HG03520 (cell line): ENCODE measurements at regions not wholly inside any gene's neighbourhood (a gene's known extent, or its start where the extent isn't known, plus 50 kb on each side); places are given as distances from the start of the nearest gene placed in this dataset.
"Not testable (repeated sequence)": the region's sequence is repeated elsewhere in the genome, so short reads cannot be mapped to it uniquely, and the experiment has no call there.

ENCODE experiments used
- ATAC-seq: cut with Tn5 transposase; IDR thresholded peaks from one replicate; pipeline ENCODE4 v1.9.1; 2021; ENCODE audit warnings: mild to moderate bottlenecking, moderate library complexity; ENCODE audit not compliant: unreplicated experiment

DNA sequence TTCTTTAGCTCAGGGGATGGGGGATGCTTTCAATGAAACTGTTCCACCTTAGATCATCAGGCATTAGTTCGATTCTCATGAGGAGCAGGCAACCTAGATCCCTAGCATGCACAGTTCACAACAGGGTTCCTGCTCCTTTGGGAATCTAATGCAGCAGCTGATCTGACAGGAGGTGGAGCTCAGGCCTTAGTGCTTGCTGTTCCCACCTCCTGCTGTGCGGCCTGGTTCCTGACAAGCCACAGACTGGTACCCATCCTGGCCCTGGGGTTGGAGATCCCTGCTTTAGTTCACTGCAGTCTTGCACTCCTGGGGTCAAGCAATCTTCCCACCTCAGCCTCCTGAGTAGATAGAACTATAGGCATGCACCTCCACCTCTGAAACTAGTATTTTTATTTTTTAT, 1369.8 kb upstream of the NUDT12 start:
- no peak for ATAC-seq

DNA sequence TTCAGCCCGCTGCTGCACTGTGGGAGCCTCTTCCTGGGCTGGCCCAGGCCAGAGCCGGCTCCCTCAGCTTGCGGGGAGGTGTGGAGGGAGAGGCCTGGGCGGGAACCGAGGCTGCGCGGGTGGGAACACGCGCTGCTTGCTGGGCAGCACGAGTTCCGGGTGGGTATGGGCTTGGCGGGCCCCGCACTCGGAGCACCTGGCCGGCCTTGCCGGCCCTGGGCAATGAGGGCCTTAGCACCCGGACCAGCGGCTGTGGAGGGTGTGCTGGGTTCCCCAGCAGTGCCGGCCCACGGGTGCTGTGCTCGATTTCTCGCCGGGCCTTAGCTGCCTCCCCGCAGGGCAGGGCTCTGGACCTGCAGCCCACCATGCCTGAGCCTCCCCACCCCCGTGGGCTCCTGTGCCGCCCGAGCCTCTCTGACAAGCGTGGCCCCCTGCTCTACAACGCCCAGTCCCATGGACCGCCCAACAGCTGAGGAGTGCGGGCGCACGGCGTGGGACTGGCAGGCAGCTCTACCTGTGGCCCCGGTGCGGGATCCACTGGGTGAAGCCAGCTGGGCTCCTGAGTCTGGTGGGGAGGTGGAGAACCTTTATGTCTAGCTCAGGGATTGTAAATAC, 1366.4 kb upstream of the NUDT12 start:
- no peak for ATAC-seq

DNA sequence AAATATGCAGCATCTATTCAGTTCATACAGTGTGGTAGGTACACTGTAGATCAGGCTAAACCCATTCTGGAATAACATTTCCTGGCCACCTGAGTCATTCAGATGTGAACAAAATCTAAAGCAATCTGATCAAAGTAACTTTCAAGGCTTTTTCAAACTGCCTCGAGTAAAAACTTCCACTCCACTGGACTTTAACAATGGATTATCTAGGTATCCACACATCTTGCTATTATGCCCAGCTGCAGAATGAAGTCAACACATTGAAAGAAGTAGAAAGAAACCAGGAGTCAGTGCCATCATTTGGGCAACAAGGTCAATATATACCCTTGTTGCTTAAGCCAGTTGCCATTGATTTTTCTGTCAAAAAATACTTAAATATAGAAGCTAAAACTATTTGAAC, 1352.6 kb upstream of the NUDT12 start:
- ATAC-seq, result no peak

DNA sequence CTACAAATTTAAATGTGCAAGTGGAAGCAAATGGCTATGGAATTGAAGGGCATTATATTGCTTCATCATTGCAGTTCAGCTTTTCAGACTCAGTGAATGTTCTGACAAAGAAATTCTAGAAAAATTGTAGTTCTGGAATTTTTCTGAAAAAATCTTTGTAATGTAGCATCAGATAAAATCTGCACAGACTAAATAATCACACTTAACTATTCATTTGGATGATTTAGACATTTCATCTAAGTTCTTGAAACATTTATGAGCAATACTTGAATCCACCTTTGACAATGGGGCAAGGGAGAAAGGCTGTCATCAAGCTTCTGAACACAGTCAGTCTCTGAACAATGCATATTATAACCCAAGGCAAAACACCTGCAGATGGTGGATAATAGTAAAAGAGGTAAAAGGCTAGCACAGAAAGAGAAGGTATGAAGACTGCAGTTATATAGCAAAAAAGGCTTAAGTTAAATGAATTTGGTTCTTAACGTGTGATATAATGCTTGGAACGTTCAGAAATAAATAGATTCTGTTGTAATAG, 1352.0 kb upstream of the NUDT12 start:
- ATAC-seq, result no peak

DNA sequence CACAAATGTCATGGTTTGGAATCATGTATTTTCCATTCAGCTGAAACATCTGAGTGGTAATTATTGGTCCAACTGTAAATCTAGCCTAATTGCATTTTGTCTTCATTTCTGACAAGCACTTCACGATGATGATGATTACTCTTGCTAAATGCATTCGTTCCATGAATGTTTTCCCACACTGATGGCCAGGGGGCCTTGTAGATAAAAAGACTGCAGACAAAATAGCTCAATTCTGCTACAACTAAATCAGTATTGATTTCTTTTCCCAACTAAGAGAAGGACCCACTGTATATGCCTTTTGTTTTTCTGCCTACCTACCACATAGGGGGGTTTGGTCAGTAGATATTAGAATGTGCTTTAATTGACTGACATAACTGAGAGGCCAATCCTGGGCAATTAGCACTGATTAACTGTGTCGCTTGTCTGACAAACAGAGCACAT, 1351.3 kb upstream of the NUDT12 start:
- no peak for ATAC-seq

DNA sequence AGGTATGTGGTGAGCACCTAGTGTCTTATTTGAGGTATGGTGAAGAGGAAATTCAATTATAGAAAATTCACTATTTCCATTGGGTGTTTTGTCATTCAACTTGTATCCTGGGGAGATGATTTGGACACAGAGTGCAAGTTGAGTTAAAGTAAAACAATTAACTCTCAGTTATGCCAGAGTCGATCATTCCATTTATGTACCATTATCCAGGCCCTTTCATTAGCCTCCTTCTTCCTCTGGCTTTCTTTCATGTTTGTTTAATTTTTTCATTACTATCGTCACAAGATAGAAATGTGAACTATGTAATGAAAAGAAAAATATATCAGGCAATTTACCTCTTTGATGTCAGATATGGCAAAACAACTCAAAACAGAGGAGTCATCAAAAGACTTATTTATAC, 1347.2 kb upstream of the NUDT12 start:
- ATAC-seq, result no peak

DNA sequence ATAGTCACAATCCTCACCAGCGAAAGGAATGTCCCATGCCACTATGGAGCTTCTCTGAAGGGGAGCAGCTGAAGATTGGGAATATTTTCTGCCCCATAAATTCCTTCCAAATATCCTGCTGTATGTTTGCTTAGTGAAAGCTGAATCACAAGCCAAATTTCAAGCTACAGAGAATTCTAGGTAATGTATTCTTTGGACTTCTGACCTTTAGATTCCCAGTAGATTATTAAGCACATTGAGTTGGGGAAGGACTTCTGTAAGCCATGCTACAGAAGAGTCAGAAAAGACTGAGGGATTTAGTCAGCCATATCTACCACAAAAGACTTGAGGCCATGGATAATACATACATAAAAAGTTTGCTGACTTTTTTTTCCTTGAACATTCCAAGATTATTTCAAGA, 1342.0 kb upstream of the NUDT12 start:
- ATAC-seq, result no peak

DNA sequence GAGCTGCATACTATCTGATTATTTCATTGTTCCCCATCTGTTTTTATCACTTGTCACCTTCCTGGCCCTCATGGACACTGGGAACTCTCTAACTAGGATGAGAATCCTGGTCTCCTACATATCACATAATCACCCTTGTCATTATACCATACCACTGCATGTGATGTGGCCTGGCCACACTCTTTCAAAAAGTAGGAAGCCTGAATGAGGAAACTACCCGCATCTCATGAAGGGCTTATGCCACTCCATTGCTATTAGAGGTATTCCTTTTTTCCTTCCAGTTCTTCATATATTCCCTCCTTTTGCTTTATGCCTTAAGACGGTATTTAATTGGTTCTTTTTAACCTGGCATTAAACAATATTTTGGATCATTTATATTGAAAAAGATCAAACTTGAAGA, 1341.4 kb upstream of the NUDT12 start:
- no peak for ATAC-seq

DNA sequence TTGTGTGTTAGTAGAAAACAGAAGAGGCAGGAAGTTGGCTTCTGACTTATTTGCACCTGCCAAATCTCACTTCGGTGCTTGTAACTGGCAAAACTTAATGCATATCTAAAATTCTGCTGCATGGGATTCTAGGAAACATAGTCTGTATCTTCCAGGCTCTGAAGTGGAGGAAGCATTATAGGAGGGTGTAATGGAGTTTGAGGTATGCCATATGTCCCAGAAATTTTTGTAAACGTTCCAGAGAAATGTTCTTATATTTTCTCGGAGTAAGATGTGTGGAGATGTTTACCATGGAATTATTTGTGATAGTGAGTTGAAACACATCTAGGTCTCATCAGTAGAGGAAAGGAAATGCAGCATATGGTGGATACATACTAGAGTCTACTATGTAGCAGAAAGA, 1329.0 kb upstream of the NUDT12 start:
- no peak for ATAC-seq

DNA sequence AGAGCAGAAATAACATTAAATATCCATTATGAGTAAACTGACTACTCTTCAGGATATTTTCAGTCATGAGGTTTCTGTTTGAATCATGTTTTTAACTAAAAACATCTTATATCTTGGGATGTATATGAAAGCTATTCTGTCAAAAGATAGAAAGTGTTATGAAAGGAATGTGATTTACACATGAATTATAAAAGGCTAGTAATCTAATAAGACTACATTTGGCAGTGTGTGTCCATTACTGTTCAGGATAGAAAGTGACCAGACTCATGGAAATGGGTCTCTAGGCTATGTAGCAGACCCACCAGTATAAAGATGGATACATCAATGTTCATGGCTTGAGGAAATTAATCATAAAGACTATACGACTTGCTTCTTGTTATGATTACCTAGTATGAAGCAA, 1328.2 kb upstream of the NUDT12 start:
- no peak for ATAC-seq

DNA sequence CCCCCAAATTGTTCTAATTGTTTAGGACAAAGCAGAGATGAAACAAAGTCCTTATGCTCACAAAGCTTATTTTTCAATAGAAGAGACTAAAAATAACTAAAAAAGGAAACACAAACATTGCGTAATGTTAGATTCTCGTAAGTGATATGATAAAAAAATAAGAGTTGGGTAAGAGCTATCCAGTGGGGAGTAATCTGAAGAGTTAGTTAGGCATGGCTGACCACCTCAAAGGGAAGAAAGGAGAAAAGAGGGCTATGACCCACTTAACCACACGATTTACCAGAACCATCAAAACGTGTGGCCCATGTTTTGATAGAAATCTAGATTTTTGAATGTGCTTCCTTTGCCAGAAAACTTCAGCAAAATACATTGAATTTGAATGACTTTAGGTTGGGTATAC, 1296.8 kb upstream of the NUDT12 start:
- ATAC-seq, result no peak

DNA sequence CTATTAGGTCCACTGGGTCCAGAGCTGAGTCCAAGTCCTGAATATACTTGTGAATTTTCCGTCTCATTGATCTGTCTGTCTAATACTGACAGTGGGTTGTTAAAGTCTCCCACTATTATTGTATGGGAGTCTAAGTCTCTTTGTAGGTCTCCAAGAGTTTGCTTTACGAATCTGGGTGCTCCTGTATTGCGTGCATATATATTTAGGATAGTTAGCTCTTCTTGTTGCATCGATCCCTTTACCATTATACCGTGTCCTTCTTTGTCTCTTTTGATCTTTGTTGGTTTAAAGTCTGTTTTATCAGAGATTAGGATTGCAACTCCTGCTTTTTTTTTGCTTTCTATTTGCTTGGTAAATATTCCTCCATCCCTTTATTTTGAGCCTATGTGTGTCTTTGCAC, 1289.5 kb upstream of the NUDT12 start:
- not testable (repeated sequence) for ATAC-seq

DNA sequence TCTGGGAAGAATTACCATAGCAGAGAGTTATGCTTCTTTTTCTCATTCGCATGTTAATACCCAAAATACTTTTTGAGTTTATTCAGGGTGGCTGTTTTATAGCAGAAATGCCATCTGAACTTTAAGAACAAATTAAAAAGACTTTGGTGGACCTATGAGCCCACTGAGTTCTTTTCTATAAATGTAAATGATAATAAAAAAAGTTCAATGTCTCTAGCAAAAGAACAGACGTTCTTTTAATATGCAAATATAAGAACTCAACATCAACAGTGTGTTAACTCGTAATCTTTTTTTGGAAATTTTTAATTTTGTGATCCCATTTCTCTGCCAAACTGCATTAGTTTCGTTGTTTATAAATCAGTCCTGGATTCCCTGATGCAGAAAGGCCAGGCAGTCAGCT, 1283.0 kb upstream of the NUDT12 start:
- ATAC-seq, result no peak

DNA sequence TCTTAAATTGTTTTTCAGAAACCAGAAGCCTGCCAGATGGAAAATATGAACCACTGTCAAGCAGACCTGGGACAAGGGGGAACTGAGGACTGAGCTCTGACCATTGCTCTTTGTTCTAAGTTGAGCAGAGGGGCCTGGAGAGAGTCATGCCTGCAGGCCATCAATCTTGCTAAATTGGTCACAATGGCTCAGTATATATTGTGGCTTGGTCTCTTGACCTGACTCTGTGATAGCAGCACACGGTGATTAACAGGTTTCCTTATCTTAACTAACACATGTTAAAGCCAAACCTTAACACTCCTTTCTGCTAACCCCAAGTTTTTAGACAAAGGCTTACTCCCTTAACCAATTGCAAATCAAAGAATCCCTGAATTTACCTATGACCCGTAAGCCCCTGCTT, 1281.2 kb upstream of the NUDT12 start:
- ATAC-seq, result no peak

DNA sequence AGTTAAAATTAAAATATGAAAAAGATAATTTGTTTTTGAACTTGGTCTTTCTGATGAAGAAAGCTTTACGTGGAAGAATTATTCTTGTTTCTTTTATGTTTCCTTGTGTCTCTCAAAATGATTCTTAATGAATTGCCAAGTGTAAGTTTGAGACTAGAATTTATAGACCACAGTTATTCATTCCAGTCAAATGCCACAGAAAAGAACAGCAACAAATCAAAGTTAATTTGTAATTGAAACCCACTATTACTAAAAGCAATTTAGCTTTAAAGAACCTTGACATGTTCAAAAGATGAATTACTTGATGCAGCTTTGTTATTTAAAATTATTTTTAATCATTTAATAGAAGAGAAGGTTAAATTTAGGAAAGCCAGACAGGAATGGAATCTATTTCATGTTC, 1277.7 kb upstream of the NUDT12 start:
- no peak for ATAC-seq

DNA sequence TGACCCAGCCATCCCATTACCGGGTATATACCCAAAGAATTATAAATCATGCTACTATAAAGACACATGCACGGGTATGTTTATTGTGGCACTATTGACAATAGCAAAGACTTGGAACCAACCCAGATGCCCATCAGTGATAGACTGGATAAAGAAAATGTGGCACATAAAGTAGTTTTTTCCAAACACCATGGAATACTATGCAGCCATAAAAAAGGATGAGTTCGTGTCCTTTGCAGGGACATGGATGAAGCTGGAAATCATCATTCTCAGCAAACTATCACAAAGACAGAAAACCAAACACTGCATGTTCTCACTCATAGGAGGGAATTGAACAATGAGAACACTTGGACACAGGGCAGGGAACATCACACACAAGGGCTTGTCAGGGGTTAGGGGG, 1268.9 kb upstream of the NUDT12 start:
- not testable (repeated sequence) for ATAC-seq

DNA sequence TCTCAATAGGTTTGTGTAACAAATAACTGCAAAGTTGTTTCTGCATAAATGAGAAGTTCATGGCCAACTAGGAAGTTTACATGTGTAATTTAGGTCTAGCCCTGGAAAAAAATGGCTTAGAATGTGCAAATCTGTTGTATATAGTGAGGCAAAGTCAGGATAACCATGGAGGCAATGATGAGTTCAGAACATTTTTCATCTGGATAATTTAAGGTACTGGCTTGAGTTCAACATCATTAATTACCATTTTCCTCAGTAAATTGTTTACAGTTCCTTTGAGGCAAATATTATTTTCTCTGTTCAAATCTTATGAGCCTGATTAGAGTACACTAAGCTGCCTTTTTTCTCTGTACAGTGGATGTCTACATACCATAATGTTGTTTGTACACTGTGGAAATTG, 1259.0 kb upstream of the NUDT12 start:
- no peak for ATAC-seq

DNA sequence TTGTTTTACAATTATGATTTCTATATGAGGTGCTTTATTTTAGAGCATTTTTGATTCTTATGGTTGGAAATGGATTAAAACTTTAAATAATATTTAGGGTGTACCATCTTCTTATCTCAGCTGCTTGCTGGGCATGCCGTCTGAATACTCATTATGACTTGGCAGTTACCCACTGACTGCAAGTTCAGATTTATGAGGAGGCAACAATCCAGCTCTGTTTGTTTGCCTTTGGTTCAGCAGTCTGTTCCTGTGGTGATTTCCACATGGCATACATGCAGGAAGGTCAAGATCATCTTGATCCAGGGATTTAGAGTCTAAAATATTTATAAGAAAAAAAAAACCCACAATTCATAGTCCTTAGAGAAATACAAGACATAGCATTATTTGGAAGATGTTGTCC, 1254.5 kb upstream of the NUDT12 start:
- ATAC-seq, result no peak

DNA sequence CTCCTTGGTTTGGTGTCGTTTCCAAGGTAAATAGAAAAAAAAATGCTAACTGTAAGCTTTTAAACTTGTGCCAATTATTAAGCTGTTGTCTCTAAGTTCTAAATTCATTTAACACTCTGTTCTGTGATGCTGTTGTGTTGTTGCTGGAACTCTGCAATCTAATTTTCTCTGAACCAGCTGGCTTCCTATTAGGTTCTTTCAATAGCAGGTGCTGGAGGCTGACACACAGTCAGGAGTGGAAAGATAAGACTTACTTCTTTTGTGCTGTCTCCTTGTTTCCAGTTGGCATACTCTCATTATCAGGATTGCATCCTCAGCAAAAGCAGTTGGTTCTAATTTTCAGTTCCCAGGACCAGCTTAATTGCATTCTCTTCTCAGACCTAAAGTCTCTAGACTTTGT, 1252.6 kb upstream of the NUDT12 start:
- ATAC-seq, result no peak

DNA sequence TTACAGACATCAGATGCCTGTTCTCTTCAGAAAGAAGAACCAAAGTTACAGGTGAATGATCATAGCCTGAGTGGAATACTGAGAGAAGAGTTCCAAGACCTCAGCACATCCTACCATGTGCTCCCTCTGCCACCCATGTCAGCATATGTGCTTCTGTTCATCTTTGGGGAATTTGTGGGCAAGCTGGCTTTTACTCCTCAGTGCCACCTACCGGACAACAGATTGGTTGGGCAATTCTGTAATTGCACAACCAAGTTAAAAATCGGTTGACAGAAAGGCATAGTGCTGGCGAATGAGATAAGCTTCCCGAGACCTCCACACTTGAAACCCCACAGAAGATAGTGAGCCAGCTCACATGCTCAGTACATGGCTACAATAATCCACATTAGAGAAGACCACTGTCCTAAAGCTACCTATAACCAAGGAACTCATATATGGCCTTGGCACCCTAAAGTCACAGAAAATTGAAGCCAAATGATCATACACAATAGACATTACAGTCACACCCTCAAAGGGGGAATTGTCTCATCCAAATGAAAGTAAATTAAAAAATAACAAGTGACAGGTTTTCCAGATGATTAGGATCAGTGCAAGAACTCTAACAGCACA, 1238.0 kb upstream of the NUDT12 start:
- ATAC-seq, result no peak

DNA sequence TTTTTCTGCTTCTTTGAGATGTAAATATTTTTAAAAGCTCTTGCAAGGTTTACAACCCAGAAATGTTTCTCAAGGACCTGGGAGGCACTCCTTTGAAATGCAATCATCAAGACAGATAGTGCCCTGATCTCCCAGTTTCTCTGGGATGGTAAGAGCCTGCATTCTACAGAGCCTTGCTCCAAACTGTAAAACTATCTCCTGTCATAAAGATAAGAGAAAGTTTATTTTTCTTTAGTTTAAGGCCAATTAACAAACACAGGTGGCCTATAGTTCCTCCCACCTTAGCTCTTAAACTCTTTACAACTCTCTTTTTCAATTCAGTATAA, 1231.1 kb upstream of the NUDT12 start:
- ATAC-seq, result no peak

DNA sequence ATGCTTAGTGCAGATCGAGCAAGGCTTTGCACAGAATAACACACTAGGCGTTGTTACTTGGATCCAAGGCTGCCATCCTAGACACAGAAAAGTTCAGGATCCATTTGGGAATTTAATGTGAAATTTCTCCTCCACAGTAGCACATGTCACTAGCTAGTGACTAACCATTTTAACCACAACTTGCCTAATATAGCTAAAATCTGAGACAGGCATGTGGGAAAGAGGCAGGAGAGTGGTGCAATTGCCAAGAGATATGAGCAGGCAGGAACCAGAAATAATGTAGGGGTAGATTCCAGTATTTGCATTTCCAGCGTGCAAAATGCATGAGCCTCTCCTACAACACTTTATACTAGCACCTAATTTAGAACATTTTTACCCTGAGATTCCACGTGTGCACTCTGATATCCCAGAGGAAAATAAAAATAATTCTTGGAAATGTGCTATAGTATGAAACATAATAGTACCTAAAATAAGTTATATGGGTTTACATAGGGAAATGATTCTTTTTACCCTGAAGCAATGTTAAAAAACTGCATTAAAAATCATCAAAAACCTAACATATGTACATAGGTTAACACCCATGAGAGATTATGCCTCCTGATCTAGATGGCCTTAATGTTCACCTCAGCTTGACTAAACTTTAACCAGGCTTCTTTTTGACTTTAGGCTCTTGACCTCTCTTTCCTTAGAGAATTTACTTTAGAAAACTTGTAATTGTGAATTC, 1230.6 kb upstream of the NUDT12 start:
- ATAC-seq, result no peak
